LNCAP (cell line): ENCODE measurements at regions not wholly inside any gene's neighbourhood (a gene's known extent, or its start where the extent isn't known, plus 50 kb on each side); places are given as distances from the start of the nearest gene placed in this dataset.

Experiments used
- TF ChIP-seq, protein P1 (sequence below): fragments of 450-650 bp; IDR thresholded peaks from 2 replicates; pipeline ENCODE4 v1.5.1; 2017; ENCODE audit warnings: mild to moderate bottlenecking

DNA sequence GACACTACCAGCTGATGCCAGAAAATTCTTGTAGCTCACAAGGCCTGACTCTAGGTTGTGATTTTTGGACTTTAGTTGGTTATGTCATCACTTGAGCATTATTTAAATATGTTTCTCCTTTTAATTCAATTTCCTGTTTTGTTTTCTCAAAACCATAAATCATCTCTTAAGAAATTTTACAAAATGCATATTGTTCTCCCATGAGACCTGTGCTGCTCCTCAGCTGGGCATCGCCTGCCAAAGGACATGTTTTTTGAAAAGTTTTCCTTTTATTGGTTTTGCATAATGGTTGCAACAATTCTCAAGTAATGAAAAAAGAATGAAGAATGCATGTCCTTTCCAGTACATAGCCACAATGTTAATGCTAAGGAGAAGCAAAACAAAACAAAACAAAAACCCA lies 204.7 kb upstream of the LYPLAL1 start:
- TF ChIP-seq, protein P1, sequence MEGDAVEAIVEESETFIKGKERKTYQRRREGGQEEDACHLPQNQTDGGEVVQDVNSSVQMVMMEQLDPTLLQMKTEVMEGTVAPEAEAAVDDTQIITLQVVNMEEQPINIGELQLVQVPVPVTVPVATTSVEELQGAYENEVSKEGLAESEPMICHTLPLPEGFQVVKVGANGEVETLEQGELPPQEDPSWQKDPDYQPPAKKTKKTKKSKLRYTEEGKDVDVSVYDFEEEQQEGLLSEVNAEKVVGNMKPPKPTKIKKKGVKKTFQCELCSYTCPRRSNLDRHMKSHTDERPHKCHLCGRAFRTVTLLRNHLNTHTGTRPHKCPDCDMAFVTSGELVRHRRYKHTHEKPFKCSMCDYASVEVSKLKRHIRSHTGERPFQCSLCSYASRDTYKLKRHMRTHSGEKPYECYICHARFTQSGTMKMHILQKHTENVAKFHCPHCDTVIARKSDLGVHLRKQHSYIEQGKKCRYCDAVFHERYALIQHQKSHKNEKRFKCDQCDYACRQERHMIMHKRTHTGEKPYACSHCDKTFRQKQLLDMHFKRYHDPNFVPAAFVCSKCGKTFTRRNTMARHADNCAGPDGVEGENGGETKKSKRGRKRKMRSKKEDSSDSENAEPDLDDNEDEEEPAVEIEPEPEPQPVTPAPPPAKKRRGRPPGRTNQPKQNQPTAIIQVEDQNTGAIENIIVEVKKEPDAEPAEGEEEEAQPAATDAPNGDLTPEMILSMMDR = no peak

DNA sequence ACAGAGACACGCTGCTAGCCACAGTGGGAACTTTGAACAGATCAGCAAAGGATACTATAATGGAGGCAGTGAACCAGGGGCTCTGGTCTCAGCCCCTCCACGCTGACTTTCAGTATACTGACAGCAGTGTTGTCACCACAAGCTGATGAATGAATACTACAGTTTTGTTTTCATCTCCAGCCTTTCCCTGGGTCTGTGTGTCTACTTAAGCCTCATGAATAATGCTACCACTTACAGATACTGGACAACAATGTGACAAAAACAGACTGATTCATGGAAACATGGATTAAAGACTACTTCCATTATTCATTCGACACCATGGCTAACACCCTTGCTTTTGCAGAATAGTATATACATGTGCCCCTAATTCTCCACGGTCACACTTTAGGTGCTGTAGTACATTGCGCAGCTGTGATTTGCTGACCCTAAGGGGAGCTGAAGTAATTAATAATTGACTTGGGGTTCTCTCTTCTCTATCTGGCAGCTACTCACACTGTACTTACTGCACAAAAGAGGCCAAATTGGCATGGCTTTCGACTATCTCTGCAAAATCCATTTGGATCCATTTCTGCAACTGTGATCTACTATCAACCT lies 203.2 kb upstream of the LYPLAL1 start:
- TF ChIP-seq, protein P1 = no peak

DNA sequence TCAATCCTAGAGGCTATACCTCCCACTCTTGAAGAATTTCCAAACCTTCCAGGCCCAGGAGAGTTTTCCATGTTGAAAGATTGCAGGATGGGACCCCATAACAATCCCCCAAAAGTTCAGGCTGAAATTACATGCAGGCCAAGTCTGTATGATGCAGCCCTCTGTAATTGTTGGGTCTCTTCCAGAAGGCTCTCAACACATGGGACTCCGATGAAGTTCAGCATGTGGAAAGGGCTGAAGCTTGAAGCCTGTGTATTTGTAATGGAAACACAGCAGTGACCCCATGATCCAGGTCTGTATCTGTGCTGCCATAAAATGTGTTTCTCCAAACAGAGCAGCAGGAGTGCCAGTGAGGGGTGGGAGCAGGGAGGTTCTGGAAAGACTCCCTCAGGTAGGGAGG lies 202.5 kb upstream of the LYPLAL1 start:
- TF ChIP-seq, protein P1 = no peak

DNA sequence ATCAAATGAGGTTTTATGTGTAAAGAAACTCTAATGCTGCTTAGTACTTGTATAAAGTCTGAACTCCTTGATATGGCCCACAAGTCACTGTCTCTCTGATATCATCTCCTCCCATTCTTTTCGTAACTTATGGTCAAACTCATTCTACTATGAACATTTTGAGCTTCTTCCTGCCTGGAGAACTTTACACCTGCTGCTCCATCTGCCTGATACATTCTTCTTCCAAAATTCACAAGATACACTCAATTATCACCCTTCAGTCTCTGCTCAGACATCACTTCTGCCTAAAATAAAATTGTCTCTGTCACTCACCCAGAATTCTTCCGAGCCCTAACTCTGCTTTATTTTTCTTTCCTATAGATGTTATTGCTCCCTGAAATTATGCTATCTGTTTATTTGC lies 192.8 kb upstream of the LYPLAL1 start:
- TF ChIP-seq, protein P1 = no peak

DNA sequence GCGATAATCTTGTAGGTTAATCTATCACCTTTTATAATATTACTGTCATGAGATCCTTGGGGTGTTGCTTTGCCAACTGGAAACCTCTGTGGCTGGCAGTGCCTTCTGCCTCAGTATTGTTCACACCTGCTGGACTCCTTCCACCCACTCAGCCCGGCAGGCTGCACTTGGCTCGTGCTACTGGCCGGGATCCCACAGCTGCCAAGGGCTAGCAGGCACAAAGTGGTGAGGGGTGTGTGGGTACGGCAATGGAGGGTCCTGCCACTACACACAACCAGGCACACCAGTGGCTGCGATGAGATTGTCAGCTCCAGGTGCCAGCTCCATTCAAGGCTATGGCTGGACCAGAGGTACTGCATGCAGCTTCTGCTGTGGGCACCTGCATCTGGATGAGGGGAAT lies 191.2 kb upstream of the LYPLAL1 start:
- TF ChIP-seq, protein P1 = no peak

DNA sequence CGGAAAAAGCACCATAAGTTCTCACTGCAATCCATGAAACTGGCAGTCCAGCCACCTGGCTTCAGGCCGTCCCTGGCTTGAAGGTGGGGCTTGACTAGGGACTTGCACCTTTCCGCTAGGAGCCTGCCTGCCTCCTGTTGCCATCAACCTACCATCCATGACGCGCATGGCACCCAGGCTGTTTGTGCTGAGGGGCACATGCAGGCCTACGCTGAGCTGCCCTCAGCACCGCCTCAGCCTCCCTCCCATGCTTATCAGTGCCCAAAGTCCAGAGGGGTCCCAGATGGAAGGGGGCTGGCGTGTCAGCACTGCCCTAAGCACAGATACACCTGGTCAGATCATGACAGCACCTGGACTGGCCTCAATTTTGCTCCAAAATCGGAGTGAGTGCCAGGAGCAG lies 190.2 kb upstream of the LYPLAL1 start:
- TF ChIP-seq, protein P1 = no peak

DNA sequence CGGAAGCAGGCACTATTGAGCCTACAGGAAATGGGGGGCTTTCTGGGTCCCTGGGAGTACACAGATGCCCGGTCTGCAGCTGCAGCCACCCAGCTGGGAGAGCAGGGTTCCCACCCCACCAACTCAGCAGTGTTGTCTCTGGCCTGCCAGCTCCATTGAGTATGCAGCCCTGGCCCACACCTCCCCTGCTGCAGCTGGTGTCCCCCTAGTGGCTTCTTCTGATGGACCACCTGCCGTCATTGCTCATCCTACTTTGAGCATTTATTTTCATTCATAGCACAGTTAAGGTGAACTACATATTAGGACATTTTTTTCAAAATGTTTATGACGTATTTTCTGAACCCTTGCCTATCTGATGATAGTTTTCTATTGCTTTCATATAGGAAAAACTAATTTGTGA lies 189.8 kb upstream of the LYPLAL1 start:
- TF ChIP-seq, protein P1 = peak; percentile 20; the same call in 1 of the 2 replicates

DNA sequence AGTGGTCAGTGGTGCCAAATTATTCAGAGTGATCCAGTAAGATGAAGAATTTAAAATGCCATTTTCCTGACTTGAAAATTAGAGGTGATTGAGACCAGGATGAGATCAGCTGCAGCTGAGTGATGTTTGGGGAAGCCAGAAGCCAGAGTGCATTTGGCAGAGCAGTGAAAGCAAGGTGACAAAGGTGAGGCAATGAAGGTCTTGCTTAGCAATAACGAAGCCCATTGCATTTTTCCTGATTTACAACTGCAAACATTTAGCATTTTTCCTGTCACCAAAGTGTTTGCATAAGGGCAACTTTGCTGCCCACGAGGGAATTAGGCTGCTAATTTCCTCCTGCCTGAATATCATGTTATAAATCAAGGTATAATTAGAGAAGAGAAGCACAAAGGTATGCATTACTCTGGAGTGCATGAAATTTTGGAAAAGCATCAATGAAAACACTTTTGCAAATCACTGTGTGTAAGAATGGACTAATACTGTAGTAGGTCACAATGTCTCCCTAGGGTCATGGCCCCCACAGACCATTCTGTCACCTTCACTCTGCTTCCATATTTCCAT lies 188.2 kb upstream of the LYPLAL1 start:
- TF ChIP-seq, protein P1 = no peak
